GM21390 (cell line): ENCODE measurements at regions not wholly inside any gene's neighbourhood (a gene's known extent, or its start where the extent isn't known, plus 50 kb on each side); places are given as distances from the start of the nearest gene placed in this dataset.

Source experiments
- ATAC-seq: cut with Tn5 transposase; IDR thresholded peaks from one replicate; pipeline ENCODE4 v1.9.1; 2021; ENCODE audit not compliant: unreplicated experiment

- no peak for ATAC-seq
Observed at GRCh38 chr17:65407017-65407416, 154.4 kb downstream of the AXIN2 start.

GRCh38 chr17:65406552-65406951 is 154.9 kb downstream of the AXIN2 start:
- no peak for ATAC-seq

- ATAC-seq = no peak
Observed at GRCh38 chr17:65405563-65405962, 155.9 kb downstream of the AXIN2 start.

- ATAC-seq = no peak
Observed at GRCh38 chr17:65404761-65405160, 156.7 kb downstream of the AXIN2 start.

GRCh38 chr17:65403626-65404025 is 157.8 kb downstream of the AXIN2 start:
- ATAC-seq = no peak

- no peak for ATAC-seq
Observed at GRCh38 chr17:65402513-65403496, 158.6 kb downstream of the AXIN2 start.

GRCh38 chr17:65401561-65401960 is 159.9 kb downstream of the AXIN2 start:
- ATAC-seq = no peak

GRCh38 chr17:65400701-65401100 is 160.7 kb downstream of the AXIN2 start:
- no peak for ATAC-seq

- ATAC-seq = no peak
Observed at GRCh38 chr17:65398040-65398787, 163.2 kb downstream of the AXIN2 start.

GRCh38 chr17:65395924-65396323 is 165.5 kb downstream of the AXIN2 start:
- ATAC-seq = no peak

GRCh38 chr17:65394811-65395472 is 166.5 kb downstream of the AXIN2 start:
- ATAC-seq = no peak

GRCh38 chr17:65393514-65393913 is 167.9 kb downstream of the AXIN2 start:
- no peak for ATAC-seq

GRCh38 chr17:65389949-65390348 is 171.5 kb downstream of the AXIN2 start:
- no peak for ATAC-seq

- no peak for ATAC-seq
Observed at GRCh38 chr17:65389426-65389825, 172.0 kb downstream of the AXIN2 start.

GRCh38 chr17:65388911-65389310 is 172.5 kb downstream of the AXIN2 start:
- no peak for ATAC-seq

GRCh38 chr17:65387322-65387721 is 174.1 kb downstream of the AXIN2 start:
- no peak for ATAC-seq

- no peak for ATAC-seq
Observed at GRCh38 chr17:65385726-65386125, 175.7 kb downstream of the AXIN2 start.

GRCh38 chr17:65385071-65385470 is 176.4 kb downstream of the AXIN2 start:
- ATAC-seq = no peak

GRCh38 chr17:65381152-65381551 is 180.3 kb downstream of the AXIN2 start:
- no peak for ATAC-seq

- no peak for ATAC-seq
Observed at GRCh38 chr17:65374966-65375365, 186.5 kb downstream of the AXIN2 start.

GRCh38 chr17:65371702-65372101 is 189.7 kb downstream of the AXIN2 start:
- no peak for ATAC-seq
